Astrocyte (in vitro differentiated cells and primary cell): ENCODE measurements at regions not wholly inside any gene's neighbourhood (a gene's known extent, or its start where the extent isn't known, plus 50 kb on each side); places are given as distances from the start of the nearest gene placed in this dataset.

Experiments used
- DNase-seq: peaks from one replicate; pipeline ENCODE4 v3.0.0-alpha.2; 2010; ENCODE audit warnings: low read depth
- FAIRE-seq: peaks from 2 replicates; lab custom pipeline; 2011; peaks lifted over from hg19 to GRCh38; lab: Jason Lieb, UNC
- H2AFZ ChIP-seq: 2 replicates; pipeline ENCODE4 v1.6.0; 2012; ENCODE audit warnings: low read depth, low read length, inconsistent platforms
- H3K27ac ChIP-seq: 2 replicates; pipeline ENCODE4 v1.5.1; 2011; ENCODE audit warnings: low read depth, low read length, inconsistent platforms
- H3K27me3 ChIP-seq: 2 replicates; pipeline ENCODE4 v1.6.0; 2011; ENCODE audit warnings: low read length, inconsistent platforms; ENCODE audit not compliant: insufficient read depth
- H3K36me3 ChIP-seq: 2 replicates; pipeline ENCODE4 v1.5.1; 2011; ENCODE audit warnings: low read length, inconsistent platforms; ENCODE audit not compliant: insufficient read depth
- H3K4me1 ChIP-seq: 2 replicates; pipeline ENCODE4 v1.5.1; 2011; ENCODE audit warnings: low read length, inconsistent platforms; ENCODE audit not compliant: insufficient read depth
- H3K4me2 ChIP-seq: 2 replicates; pipeline ENCODE4 v1.6.0; 2012; ENCODE audit warnings: low read length, inconsistent platforms
- H3K4me3 ChIP-seq: 2 replicates; pipeline ENCODE4 v1.5.1; 2011; ENCODE audit warnings: low read depth, mild to moderate bottlenecking, low read length, inconsistent platforms; ENCODE audit not compliant: insufficient read depth
- H3K79me2 ChIP-seq: 2 replicates; pipeline ENCODE4 v1.6.0; 2012; ENCODE audit warnings: mild to moderate bottlenecking, low read length, inconsistent platforms; ENCODE audit not compliant: insufficient read depth
- H3K9ac ChIP-seq: 2 replicates; pipeline ENCODE4 v1.6.0; 2012; ENCODE audit warnings: mild to moderate bottlenecking, low read length, inconsistent platforms
- H3K9me3 ChIP-seq: 2 replicates; pipeline ENCODE4 v1.5.1; 2012; ENCODE audit warnings: low read depth, mild to moderate bottlenecking, low read length, inconsistent platforms; ENCODE audit not compliant: insufficient read depth
- H4K20me1 ChIP-seq: 2 replicates; pipeline ENCODE4 v1.6.0; 2012; ENCODE audit warnings: low read length, inconsistent platforms; ENCODE audit not compliant: insufficient read depth
- H3K27ac Mint-ChIP-seq: one replicate; pipeline ENCODE4 v1.8.0; 2021; ENCODE audit warnings: mild to moderate bottlenecking, mixed read lengths; ENCODE audit not compliant: unreplicated experiment
- H3K27me3 Mint-ChIP-seq: one replicate; pipeline ENCODE4 v1.8.0; 2021; ENCODE audit warnings: low read depth, mixed read lengths; ENCODE audit not compliant: unreplicated experiment
- H3K36me3 Mint-ChIP-seq: one replicate; pipeline ENCODE4 v1.8.0; 2021; ENCODE audit warnings: low read depth, mixed read lengths; ENCODE audit not compliant: unreplicated experiment
- H3K4me1 Mint-ChIP-seq: one replicate; pipeline ENCODE4 v1.8.0; 2021; ENCODE audit warnings: low read depth, mixed read lengths; ENCODE audit not compliant: unreplicated experiment
- H3K4me3 Mint-ChIP-seq: one replicate; pipeline ENCODE4 v1.8.0; 2021; ENCODE audit warnings: mild to moderate bottlenecking, moderate library complexity, mixed read lengths; ENCODE audit not compliant: unreplicated experiment
- H3K9me3 Mint-ChIP-seq: one replicate; pipeline ENCODE4 v1.8.0; 2021; ENCODE audit warnings: mild to moderate bottlenecking, mixed read lengths; ENCODE audit not compliant: unreplicated experiment
- CTCF ChIP-seq: IDR thresholded peaks from 2 replicates; pipeline ENCODE4 v1.5.1; 2011; ENCODE audit warnings: low read depth, mild to moderate bottlenecking, inconsistent platforms, low read length, moderate library complexity; ENCODE audit not compliant: insufficient read depth
- EZH2 ChIP-seq: IDR thresholded peaks from 2 replicates; pipeline ENCODE4 v1.6.1; 2012; ENCODE audit warnings: mild to moderate bottlenecking, low read length, inconsistent platforms; ENCODE audit not compliant: insufficient read depth

- no peaks in the 10 kb centered on the region for H3K27me3 Mint-ChIP-seq
- Histone ChIP-seq H3K4me2 (no peak overlapping the region), H3K27ac (no peak overlapping the region), H2AFZ (no peak overlapping the region), H4K20me1 (no peaks in the 10 kb centered on the region), H3K9ac (no peak overlapping the region), H3K27me3 (no peaks in the 10 kb centered on the region), H3K36me3 (no peaks in the 10 kb centered on the region), H3K79me2 (no peaks in the 10 kb centered on the region), H3K4me1 (no peaks in the 10 kb centered on the region), H3K4me3 (no peak overlapping the region), H3K9me3 (no peaks in the 10 kb centered on the region)
- no peak for DNase-seq
- no peaks in the 10 kb centered on the region for H3K36me3 Mint-ChIP-seq
- TF ChIP-seq CTCF (no peak), EZH2 (no peak)
- FAIRE-seq: no peak
- H3K4me1 Mint-ChIP-seq: no peaks in the 10 kb centered on the region
- H3K9me3 Mint-ChIP-seq: peaks cover 5% of the 10 kb centered on the region
- no peak overlapping the region for H3K27ac Mint-ChIP-seq
- no peak overlapping the region for H3K4me3 Mint-ChIP-seq
Observed at GRCh38 chr11:25242928-25243327, 746.1 kb downstream of the LUZP2 start.

- H3K36me3 Mint-ChIP-seq: no peaks in the 10 kb centered on the region
- DNase-seq: no peak
- H3K27ac Mint-ChIP-seq: no peak overlapping the region
- no peaks in the 10 kb centered on the region for H3K36me3 ChIP-seq
- no peaks in the 10 kb centered on the region for H3K79me2 ChIP-seq
- peaks cover 5% of the 10 kb centered on the region for H3K9me3 Mint-ChIP-seq
- H3K27ac ChIP-seq: no peak overlapping the region
- no peak overlapping the region for H3K4me3 Mint-ChIP-seq
- H3K9me3 ChIP-seq: no peaks in the 10 kb centered on the region
- H3K4me3 ChIP-seq: no peak overlapping the region
- no peak for TF ChIP-seq EZH2
- no peak for TF ChIP-seq CTCF
- H3K27me3 ChIP-seq: no peaks in the 10 kb centered on the region
- H3K4me2 ChIP-seq: no peak overlapping the region
- H3K4me1 Mint-ChIP-seq: no peaks in the 10 kb centered on the region
- H3K9ac ChIP-seq: no peak overlapping the region
- no peak overlapping the region for H2AFZ ChIP-seq
- H4K20me1 ChIP-seq: no peaks in the 10 kb centered on the region
- no peak for FAIRE-seq
- no peaks in the 10 kb centered on the region for H3K4me1 ChIP-seq
- no peaks in the 10 kb centered on the region for H3K27me3 Mint-ChIP-seq
Observed at GRCh38 chr11:25244126-25244525, 747.3 kb downstream of the LUZP2 start.

DNA sequence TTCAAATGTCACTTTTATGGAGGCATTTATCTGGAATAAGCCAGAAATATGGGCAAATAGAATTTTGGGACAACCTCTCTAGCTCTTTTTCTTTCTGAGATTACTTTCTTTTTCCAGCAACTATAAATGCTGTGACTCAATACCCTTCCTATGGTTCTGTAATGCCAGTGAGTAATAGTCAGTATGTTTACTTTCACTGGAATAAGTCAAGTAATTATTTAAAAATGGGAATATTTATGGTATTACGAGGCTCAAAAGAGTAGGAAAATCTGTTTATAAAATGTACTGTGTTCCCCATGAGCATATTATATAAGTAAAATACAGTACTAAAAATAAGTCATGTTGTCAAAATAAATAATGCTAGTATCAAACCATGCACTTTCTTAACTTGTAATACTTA, 750.5 kb downstream of the LUZP2 start:
- no peak overlapping the region for H3K9ac ChIP-seq
- Mint-ChIP-seq H3K4me3 (no peak overlapping the region), H3K4me1 (no peaks in the 10 kb centered on the region), H3K27ac (no peak overlapping the region), H3K27me3 (no peaks in the 10 kb centered on the region), H3K9me3 (peaks cover 5% of the 10 kb centered on the region), H3K36me3 (no peaks in the 10 kb centered on the region)
- H3K27me3 ChIP-seq: no peaks in the 10 kb centered on the region
- H3K9me3 ChIP-seq: no peaks in the 10 kb centered on the region
- no peaks in the 10 kb centered on the region for H3K79me2 ChIP-seq
- no peaks in the 10 kb centered on the region for H3K4me1 ChIP-seq
- H3K4me2 ChIP-seq: no peak overlapping the region
- H4K20me1 ChIP-seq: no peaks in the 10 kb centered on the region
- no peak overlapping the region for H3K4me3 ChIP-seq
- TF ChIP-seq CTCF: no peak
- no peak for TF ChIP-seq EZH2
- FAIRE-seq: no peak
- H2AFZ ChIP-seq: no peak overlapping the region
- DNase-seq: no peak
- H3K36me3 ChIP-seq: no peaks in the 10 kb centered on the region
- H3K27ac ChIP-seq: no peak overlapping the region
